HG03378 (cell line): ENCODE measurements at regions not wholly inside any gene's neighbourhood (a gene's known extent, or its start where the extent isn't known, plus 50 kb on each side); places are given as distances from the start of the nearest gene placed in this dataset.

ENCODE experiments used
- ATAC-seq: cut with Tn5 transposase; IDR thresholded peaks from one replicate; pipeline ENCODE4 v1.9.1; 2021; ENCODE audit warnings: mild to moderate bottlenecking, moderate library complexity; ENCODE audit not compliant: unreplicated experiment

DNA sequence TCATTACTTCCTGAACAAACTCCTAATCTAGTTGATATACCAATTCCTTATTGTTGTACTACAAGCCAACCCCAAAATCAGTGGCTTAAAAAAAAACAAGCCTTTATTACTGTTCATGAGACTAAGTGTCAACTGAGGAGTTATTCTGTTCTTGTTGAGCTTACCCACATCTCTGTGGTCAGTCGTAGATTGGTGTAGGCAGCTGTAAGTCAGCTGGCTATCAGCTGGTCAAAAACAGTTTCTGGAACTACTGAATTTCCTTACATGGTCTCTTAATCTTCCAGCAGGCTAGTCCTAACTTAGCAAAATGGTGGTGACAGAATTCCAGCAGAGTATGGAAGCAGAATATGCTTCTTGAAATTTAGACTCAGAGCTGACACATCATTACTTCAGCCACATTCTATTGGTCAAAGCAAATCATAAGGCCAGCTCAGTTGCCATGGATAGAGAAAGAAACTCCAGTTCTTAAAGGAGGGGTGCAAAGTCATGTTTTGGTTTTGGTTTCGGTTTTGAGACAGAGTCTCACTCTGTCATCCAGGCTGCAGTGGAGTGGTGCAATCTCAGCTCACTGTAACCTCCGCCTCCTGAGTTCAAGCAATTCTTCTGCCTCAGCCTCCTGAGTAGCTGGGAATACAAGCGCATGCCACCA, 386.1 kb upstream of the MPDZ start:
- no peak for ATAC-seq

DNA sequence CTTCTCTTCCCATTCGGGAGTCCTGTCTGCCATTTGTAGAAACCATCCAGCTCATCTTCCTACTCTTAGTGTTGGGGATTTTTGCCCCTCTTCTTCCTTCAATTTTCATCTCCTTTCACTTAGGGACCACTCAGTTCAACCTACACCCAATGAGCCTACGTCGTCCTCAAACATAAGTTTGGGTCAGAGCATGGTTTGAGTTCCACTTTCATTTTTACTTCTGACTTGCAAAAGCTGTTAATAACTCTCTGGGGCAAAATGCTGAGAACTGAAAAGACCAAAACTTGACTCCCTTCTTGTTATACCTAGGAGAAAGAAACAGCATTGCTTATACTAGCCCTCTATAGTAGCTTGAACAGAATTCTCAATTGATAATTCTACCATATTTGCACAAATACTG, 381.5 kb upstream of the MPDZ start:
- ATAC-seq: no peak

DNA sequence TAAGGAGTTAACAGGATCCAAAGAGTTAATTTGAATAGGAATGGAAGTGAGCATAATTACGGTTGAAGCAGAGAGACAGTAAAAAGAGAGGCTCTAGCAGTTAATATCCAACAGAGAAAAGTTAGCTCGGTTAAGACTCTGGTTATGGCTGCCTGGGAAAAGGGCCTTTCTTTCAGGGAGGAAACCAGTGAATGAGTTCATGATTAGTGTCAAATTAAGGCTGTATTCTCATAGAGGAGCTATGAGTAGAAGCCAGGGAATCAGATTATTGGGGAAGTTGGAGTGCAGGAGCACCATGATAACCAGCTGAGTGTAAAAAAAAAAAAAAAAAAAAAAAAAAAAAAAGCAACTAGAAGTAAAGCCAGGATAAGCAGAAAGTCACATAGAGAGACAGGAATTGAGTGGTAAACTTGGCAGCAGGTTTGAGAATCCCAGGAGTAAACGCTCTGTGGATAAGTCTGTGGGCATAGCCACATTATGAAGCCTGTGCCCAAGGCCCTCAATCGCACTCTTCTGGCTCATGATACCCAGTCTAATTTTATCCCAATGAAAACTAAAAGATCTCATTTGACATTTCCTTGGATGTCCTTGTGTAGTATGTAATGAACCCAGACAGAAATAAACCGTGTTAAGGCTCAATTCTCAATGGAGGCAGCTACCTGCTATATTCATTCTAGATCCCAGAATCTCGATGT, 372.6 kb upstream of the MPDZ start:
- ATAC-seq: no peak

DNA sequence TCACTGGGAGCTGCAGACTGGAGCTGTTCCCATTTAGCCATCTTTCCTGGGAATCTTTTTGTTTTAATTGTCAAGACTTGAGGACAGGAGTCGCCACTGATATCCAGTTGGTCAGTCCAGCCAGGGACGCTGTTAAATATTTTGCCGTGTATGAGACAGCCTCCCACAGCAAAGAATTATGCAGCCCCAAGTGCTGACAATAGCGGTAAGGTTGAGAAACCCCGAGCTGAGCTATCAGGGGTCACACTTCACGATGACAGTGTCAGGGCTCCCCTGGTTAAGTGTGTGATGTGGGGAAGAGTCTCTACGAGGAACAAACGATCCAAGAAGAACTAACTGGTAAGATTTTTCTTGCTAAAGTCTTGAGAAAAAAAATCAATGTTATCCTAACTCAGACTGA, 372.0 kb upstream of the MPDZ start:
- ATAC-seq: no peak

DNA sequence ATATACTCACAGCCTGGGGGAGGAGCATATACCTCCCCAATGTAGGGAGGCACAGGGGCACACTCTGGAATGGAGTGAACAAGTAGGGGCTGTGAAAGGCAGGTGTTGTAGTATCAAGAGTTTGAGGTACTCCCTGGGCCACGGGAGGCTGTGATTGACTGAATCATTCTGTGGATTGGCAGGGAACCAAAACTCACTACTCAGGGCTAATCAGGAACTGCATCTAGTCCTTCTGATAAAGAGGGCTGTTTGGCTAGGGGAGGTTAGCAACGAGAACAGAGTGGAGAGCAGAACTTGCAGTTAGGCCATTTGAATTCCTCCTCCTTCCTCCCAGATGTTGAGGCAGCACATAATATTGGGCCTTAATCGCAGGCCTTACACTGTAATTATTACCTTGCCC, 369.2 kb upstream of the MPDZ start:
- no peak for ATAC-seq

DNA sequence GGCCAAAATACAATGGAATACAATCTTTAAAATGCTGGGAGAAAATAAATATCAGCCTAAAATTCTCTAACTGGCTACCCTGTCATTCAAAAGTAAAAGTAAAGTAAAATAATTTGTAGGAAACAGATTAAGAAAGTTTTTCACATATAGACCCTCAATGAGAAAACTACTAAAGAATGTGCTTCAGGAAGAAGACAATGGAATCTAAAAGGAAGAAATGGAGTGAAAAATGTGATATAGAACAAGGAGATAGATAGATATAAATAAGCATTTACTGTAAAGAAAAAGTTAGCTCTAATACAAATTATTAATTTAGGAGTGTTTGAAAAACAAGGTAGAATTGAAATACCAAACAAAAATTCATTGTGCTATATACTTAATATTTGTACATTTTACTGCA, 368.6 kb upstream of the MPDZ start:
- no peak for ATAC-seq

- ATAC-seq: no peak
These were observed 367.1 kb upstream of the MPDZ start for GRCh38 chr9:13646500-13647021.

DNA sequence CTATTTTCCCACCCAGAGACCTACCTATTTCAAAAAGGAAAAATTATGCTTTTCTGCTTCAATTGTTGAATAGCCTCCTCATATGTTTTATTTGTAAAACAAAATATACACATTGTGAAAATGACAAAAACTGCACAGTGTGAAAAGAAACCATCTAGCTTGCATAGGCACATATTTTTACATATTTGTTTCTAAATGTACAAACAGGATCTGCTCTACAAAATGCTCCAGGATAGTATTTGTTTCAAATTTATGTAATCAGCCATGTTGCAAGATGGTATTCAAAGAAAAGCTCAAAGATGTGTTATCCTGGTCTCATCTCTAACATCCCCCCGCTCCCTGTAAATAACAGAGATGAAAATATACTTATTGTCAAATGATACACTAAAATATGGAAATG, 366.1 kb upstream of the MPDZ start:
- ATAC-seq: no peak

- no peak for ATAC-seq
These were observed 365.2 kb upstream of the MPDZ start for GRCh38 chr9:13644675-13645074.

DNA sequence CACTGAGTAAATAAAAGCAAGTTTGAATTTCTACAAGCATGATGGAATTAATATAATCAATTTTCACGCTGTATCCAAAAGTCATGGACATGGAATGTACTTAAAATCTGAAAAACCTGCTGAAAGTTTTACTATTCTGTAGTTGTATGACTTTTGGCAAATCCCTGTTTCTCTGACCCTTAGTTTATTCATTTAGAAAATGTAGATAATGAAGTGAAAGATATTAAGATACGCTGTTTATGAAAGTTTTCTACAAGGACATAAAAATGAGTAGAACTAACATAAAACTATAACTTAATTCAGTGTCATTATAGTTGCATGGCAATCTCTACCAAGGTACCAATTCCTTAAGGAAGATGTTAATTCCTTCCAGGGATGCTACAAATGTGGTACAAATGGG, 363.2 kb upstream of the MPDZ start:
- no peak for ATAC-seq

DNA sequence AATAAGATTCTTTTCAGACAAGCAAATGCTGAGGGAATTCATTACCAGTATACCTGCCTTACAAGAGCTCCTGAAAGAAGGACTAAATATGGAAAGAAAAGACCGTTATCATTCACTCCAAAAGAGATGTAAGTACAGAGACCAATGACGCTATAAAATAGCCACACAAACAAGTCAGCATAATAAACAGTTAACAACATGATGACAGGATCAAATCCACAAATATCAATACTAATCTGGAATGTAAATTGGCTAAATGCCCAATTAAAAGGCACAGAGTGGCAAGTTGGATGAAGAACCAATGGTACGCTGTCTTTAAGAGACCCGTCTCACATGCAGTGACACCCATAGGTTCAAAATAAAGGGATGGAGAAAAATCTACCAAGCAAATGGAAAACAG, 349.6 kb upstream of the MPDZ start:
- no peak for ATAC-seq

- no peak for ATAC-seq
These were observed 349.0 kb upstream of the MPDZ start for GRCh38 chr9:13628526-13628925.

DNA sequence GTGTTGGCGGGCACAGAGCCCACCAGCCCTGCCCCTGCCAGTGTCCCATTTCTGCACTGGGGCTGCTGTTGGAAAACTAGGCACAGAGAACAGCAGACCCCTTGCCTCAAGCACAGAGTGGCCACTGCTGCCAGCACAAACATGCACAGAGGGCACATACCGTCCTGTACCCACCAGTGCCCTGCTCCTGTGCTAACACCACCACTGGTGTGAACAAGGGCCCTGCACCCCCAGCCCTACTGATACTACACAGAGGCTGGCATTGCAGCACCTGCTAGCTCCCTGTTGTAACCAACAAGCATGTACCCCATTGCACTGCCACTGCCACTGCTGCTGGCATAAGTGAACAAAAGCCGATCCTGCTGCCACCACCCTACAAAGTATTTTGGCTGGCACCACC, 348.0 kb upstream of the MPDZ start:
- ATAC-seq: no peak

GRCh38 chr9:13627071-13627470, 347.6 kb upstream of the MPDZ start:
- no peak for ATAC-seq

DNA sequence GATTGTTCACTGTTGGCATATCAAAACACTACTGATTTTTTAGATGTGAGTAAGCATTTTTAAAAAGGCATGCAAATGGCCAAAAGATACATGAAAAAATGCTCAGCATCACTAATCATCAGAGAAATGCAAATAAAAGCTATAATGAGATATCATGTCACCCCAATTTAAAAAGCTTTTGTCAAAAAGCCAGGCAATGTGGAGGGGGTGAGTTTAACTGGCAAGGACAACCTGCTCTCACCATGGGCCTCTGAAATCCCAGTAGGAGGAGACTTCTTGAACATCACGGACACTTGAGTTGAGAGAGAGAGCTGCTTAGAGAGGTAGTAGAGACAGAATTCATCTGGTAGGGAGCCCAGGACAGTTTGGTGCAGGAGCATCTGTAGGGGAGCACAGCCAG, 347.1 kb upstream of the MPDZ start:
- ATAC-seq: no peak

- ATAC-seq: no peak
These were observed 342.5 kb upstream of the MPDZ start for GRCh38 chr9:13621872-13622564.

DNA sequence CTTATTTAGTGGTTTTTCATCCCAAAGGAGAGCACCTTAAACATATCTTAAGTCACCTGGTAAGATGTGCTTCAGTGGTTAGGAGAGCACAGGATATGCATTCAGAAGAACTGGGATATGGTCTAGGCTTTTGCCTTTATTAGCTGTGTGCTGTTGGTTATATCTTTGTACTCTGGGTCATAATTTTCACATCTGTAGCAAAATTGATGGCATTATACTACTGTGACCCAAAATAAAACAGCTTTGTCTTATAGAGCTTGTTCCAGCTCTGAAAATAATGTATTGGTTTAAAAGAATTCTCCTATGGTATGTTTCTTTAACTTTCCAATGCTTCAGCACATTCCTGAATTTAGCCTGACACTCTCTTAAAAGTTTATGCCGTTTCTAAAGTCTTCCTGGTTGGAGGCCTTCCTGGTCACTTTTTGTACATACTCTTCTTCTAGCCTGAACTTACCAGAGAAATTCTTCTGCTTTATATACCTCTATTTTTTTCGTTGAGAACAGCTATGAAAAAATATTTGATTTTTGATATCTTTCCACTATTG, 337.1 kb upstream of the MPDZ start:
- ATAC-seq: no peak

GRCh38 chr9:13615660-13616490, 336.4 kb upstream of the MPDZ start:
- no peak for ATAC-seq

GRCh38 chr9:13614060-13614459, 334.6 kb upstream of the MPDZ start:
- ATAC-seq: no peak

- no peak for ATAC-seq
These were observed 333.8 kb upstream of the MPDZ start for GRCh38 chr9:13613296-13613695.

GRCh38 chr9:13608451-13608850, 329.0 kb upstream of the MPDZ start:
- ATAC-seq: no peak
